HG03095 (cell line): ENCODE measurements at regions not wholly inside any gene's neighbourhood (a gene's known extent, or its start where the extent isn't known, plus 50 kb on each side); places are given as distances from the start of the nearest gene placed in this dataset.
"Not testable (repeated sequence)": the region's sequence is repeated elsewhere in the genome, so short reads cannot be mapped to it uniquely, and the experiment has no call there.

ENCODE experiments used
- ATAC-seq: cut with Tn5 transposase; IDR thresholded peaks from one replicate; pipeline ENCODE4 v1.9.1; 2021; ENCODE audit warnings: moderate library complexity; ENCODE audit not compliant: unreplicated experiment

- no peak for ATAC-seq
These were observed 786.6 kb upstream of the RAB6C start for GRCh38 chr2:129192841-129193253.

- ATAC-seq, result no peak
These were observed 785.5 kb upstream of the RAB6C start for GRCh38 chr2:129193961-129194360.

- ATAC-seq, result no peak
These were observed 780.0 kb upstream of the RAB6C start for GRCh38 chr2:129199501-129199900.

DNA sequence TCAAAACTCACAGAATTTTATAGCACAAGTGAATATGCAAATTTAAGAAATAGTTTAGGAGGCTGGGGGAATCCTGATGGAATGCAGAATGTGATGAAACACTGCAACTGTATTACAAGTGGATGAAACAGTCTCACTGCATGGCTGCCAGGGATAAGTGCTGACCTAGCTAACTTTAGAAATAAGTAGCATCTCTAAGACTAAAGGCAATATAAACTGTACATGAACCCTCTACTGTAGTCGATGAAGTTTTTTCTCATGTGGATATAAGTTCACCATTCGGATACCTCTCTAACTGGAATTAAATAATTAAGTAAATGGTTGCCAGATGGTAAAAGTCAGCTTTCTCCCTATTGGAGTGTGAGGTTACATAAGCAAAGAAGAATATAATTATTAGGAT is 777.8 kb upstream of the RAB6C start:
- no peak for ATAC-seq

GRCh38 chr2:129203331-129203730 is 776.1 kb upstream of the RAB6C start:
- no peak for ATAC-seq

- not testable (repeated sequence) for ATAC-seq
These were observed 774.9 kb upstream of the RAB6C start for GRCh38 chr2:129204581-129204980.

- ATAC-seq, result no peak
These were observed 774.3 kb upstream of the RAB6C start for GRCh38 chr2:129205176-129205575.

- no peak for ATAC-seq
These were observed 773.7 kb upstream of the RAB6C start for GRCh38 chr2:129205766-129206165.

- no peak for ATAC-seq
These were observed 767.0 kb upstream of the RAB6C start for GRCh38 chr2:129212299-129212958.

- ATAC-seq, result no peak
These were observed 755.4 kb upstream of the RAB6C start for GRCh38 chr2:129224022-129224421.

DNA sequence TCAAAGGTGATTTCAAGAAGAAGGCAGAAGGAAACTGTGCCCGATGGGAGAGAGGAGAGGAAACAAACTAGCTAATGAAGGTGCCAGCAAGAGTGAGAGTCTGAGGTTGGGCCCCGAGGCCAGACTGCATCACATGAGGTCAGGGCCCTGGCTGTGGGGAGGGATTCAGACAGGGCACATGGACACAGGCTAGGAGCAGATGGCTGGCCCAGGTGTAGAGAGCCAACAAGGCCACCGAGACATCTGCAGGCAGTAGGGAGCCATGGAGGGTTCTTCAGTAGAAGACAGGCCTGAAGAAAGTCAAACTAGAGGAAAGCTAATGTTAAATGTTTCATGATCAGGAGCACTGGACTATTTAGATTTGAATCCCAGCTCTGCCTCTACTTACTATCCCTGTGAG is 755.0 kb upstream of the RAB6C start:
- no peak for ATAC-seq

GRCh38 chr2:129229196-129229595 is 750.3 kb upstream of the RAB6C start:
- ATAC-seq, result no peak

- no peak for ATAC-seq
These were observed 749.5 kb upstream of the RAB6C start for GRCh38 chr2:129229830-129230441.

DNA sequence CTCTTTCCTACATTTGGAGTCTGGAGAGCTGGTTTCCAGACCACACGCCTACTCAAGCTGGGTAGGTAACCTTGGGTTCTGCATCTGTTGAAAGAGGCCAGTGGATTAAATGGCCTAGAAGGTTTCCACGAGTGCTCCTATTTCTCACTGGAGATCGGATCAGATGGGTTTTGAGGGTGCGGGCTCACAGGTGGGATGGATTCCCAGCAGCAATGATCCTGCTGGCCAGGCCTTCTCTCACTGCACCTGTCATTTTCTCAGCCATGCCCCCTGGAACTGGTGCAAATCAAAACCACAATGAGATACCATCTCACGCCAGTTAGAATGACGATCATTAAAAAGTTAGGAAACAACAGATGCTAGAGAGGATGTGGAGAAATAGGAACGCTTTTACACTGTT is 747.5 kb upstream of the RAB6C start:
- ATAC-seq, result no peak

DNA sequence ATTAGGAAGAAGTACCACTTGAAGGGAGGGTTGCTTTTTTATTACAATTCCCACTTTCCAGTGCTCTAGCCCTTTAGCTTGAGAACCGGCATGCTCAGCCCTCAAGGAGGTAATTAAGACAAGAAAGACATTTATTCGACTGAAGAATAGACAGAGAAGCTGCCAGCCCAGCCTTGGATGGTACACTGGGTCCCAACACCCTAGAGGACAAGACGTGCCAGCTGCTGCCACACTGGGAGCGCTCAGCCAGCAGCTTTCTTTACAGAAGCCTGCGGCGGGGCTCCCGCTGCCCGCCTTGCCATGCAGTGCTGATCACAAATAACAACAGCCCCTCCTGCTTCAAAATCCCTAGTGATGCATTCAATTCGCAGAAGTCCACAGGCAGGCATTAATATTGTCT is 746.3 kb upstream of the RAB6C start:
- no peak for ATAC-seq

- ATAC-seq, result no peak
These were observed 745.6 kb upstream of the RAB6C start for GRCh38 chr2:129233751-129234406.

DNA sequence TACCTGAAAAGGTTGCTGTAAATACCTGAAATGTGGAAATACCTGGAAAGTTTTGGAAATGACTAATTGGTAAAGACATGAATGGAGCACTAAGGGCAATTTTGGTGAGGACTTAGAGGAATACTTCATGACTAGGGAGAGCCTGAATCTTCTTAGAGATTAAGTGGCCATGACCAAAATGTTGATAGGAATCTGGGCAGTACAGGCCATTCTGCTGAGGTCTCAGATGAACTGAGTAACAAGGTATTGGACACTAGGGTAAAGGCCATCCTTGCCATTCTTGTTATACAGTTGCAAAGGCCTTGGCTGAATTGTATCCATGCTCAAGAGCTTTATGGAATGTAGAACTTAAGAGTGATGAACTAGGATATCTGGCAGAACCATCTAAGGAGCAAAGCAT is 742.9 kb upstream of the RAB6C start:
- ATAC-seq, result no peak

DNA sequence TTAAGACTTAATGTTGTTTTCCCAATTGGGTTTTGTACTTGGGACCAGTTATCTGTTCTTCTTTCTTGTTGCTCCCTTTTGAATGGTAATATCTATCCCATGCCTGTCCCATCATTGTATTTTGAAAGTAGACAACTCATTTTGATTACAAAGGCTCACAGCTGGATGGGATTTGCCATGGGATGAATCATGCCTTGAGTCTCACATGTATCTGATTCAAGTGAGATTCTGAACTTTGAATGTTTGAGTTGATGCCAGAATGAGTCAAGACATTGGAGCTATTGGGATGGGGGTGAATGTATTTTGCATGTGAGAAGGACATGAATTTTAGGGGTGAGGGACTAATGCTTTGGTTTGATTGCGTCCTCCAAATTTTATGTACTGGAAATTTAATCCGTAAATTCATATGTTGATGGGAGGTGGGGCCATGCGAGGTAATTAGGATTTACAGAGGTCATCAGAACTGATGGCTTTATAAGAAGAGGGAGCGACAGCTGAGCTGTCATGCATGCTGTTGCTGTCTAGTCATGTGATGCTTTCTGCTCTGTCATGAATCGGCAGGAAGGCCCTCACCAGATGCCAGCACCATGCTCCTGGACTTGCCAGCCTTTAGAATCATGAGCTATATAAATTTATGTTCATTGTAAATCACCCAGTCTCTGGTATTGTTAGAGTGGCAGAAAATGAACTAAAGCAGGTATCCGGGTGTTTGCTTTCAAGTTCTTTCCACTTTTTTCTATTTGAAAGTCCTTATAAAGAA is 741.3 kb upstream of the RAB6C start:
- ATAC-seq, result no peak

- no peak for ATAC-seq
These were observed 740.3 kb upstream of the RAB6C start for GRCh38 chr2:129239141-129239540.

- ATAC-seq, result no peak
These were observed 739.4 kb upstream of the RAB6C start for GRCh38 chr2:129240061-129240460.

DNA sequence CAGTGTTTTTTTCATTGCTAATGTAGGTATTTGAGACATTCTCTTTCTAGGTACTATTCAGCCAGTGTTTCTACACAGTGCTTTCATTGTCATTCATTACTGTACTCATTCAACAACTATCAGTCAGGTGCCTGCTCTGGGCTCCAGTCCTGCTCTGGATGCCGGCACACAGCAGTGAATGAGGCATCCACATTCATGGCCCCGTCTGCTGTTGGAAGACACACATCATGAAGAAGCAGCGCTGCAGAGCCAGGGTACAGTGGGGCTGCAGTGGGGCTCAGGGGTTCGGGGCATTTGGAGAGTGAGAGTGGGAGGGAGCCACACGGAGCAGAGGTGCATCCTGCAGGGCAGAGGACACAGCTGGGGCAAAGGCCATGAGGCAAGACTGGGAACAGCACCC is 737.2 kb upstream of the RAB6C start:
- ATAC-seq, result no peak

- no peak for ATAC-seq
These were observed 731.7 kb upstream of the RAB6C start for GRCh38 chr2:129247751-129248150.
